ENCODE measurements at regions not wholly inside any gene's neighbourhood (a gene's known extent, or its start where the extent isn't known, plus 50 kb on each side); places are given as distances from the start of the nearest gene placed in this dataset.

- Histone ChIP-seq H3K9me2 (replicated peaks; ENCODE audit: low read depth, low read length) (no peaks in the 10 kb centered on the region), H3K9me3 (ENCODE audit: insufficient read depth, low read depth, low read length) (no peaks in the 10 kb centered on the region), H3K36me3 (ENCODE audit: insufficient read depth, low read length) (no peaks in the 10 kb centered on the region), H3K4me3 (ENCODE audit: low read length, poor library complexity, severe bottlenecking) (no peak overlapping the region), H4K20me1 (ENCODE audit: insufficient read depth, low read length, poor library complexity, severe bottlenecking) (no peaks in the 10 kb centered on the region), H3K9ac (ENCODE audit: low read depth, low read length, poor library complexity, severe bottlenecking) (no peak overlapping the region), H3K79me2 (ENCODE audit: insufficient read depth, low read length) (no peaks in the 10 kb centered on the region), H2AFZ (ENCODE audit: low read length) (no peak overlapping the region), H3K27me3 (ENCODE audit: insufficient read depth, low read length, poor library complexity, severe bottlenecking) (no peaks in the 10 kb centered on the region), H3K4me2 (ENCODE audit: low read depth, low read length, poor library complexity, severe bottlenecking) (no peak overlapping the region), H3K4me1 (ENCODE audit: insufficient read depth, low read length, poor library complexity, severe bottlenecking) (peaks cover 16% of the 10 kb centered on the region), H3F3A (ENCODE audit: low read depth) (no peaks in the 10 kb centered on the region)
- TF ChIP-seq EZH2phosphoT487 (IDR thresholded peaks at IDR 0.05; ENCODE audit: borderline replicate concordance): no peak
- TF ChIP-seq CTCF (conservative IDR thresholded peaks at IDR 0.05; ENCODE audit: low read length): no peak
Observed at GRCh38 chr3:40853474-40853873, 328.7 kb downstream of the ZNF621 start.

GRCh38 chr3:40855871-40856270, 331.1 kb downstream of the ZNF621 start:
- Histone ChIP-seq H3K4me1 (ENCODE audit: insufficient read depth, low read length, poor library complexity, severe bottlenecking) (peaks cover 11% of the 10 kb centered on the region), H3K27me3 (ENCODE audit: insufficient read depth, low read length, poor library complexity, severe bottlenecking) (no peaks in the 10 kb centered on the region), H3K79me2 (ENCODE audit: insufficient read depth, low read length) (no peaks in the 10 kb centered on the region), H3F3A (ENCODE audit: low read depth) (no peaks in the 10 kb centered on the region), H4K20me1 (ENCODE audit: insufficient read depth, low read length, poor library complexity, severe bottlenecking) (no peaks in the 10 kb centered on the region), H3K4me2 (ENCODE audit: low read depth, low read length, poor library complexity, severe bottlenecking) (no peak overlapping the region), H3K9ac (ENCODE audit: low read depth, low read length, poor library complexity, severe bottlenecking) (no peak overlapping the region), H3K4me3 (ENCODE audit: low read length, poor library complexity, severe bottlenecking) (no peak overlapping the region), H3K36me3 (ENCODE audit: insufficient read depth, low read length) (no peaks in the 10 kb centered on the region), H2AFZ (ENCODE audit: low read length) (no peak overlapping the region), H3K9me2 (replicated peaks; ENCODE audit: low read depth, low read length) (no peaks in the 10 kb centered on the region), H3K9me3 (ENCODE audit: insufficient read depth, low read depth, low read length) (no peaks in the 10 kb centered on the region)
- TF ChIP-seq CTCF (conservative IDR thresholded peaks at IDR 0.05; ENCODE audit: low read length): no peak
- TF ChIP-seq EZH2phosphoT487 (IDR thresholded peaks at IDR 0.05; ENCODE audit: borderline replicate concordance): no peak

- no peak overlapping the region for H3K4me2 ChIP-seq (ENCODE audit: low read depth, low read length, poor library complexity, severe bottlenecking)
- H3K36me3 ChIP-seq (ENCODE audit: insufficient read depth, low read length): no peaks in the 10 kb centered on the region
- no peaks in the 10 kb centered on the region for H4K20me1 ChIP-seq (ENCODE audit: insufficient read depth, low read length, poor library complexity, severe bottlenecking)
- H3K4me3 ChIP-seq (ENCODE audit: low read length, poor library complexity, severe bottlenecking): no peak overlapping the region
- no peak overlapping the region for H2AFZ ChIP-seq (ENCODE audit: low read length)
- H3K4me1 ChIP-seq (ENCODE audit: insufficient read depth, low read length, poor library complexity, severe bottlenecking): no peaks in the 10 kb centered on the region
- H3K9me2 ChIP-seq (replicated peaks; ENCODE audit: low read depth, low read length): no peaks in the 10 kb centered on the region
- TF ChIP-seq EZH2phosphoT487 (IDR thresholded peaks at IDR 0.05; ENCODE audit: borderline replicate concordance) (no peak), CTCF (conservative IDR thresholded peaks at IDR 0.05; ENCODE audit: low read length) (no peak)
- no peak overlapping the region for H3K9ac ChIP-seq (ENCODE audit: low read depth, low read length, poor library complexity, severe bottlenecking)
- no peaks in the 10 kb centered on the region for H3K9me3 ChIP-seq (ENCODE audit: insufficient read depth, low read depth, low read length)
- H3K79me2 ChIP-seq (ENCODE audit: insufficient read depth, low read length): no peaks in the 10 kb centered on the region
- no peaks in the 10 kb centered on the region for H3F3A ChIP-seq (ENCODE audit: low read depth)
- no peaks in the 10 kb centered on the region for H3K27me3 ChIP-seq (ENCODE audit: insufficient read depth, low read length, poor library complexity, severe bottlenecking)
Observed at GRCh38 chr3:40858364-40859115, 333.8 kb downstream of the ZNF621 start.

Data from Loucy (cell line).